K562 (cell line): ENCODE measurements at regions not wholly inside any gene's neighbourhood (a gene's known extent, or its start where the extent isn't known, plus 50 kb on each side); places are given as distances from the start of the nearest gene placed in this dataset.

ENCODE experiments used
- ATAC-seq: fragments of 200-7000 bp; cut with Tn5 transposase; 3 replicates; pipeline ENCODE4 v1.9.1; 2020; ENCODE audit warnings: moderate library complexity
- BruUV-seq: library from RNA; stranded (reverse); fragments of 400-500 nt; replicated peaks from 2 replicates; lab custom pipeline; 2021; lab: Mats Ljungman, UMichigan
- CTCF ChIA-PET: fragments of 300-600 bp; formaldehyde crosslinking; extraction: SDS; loops from one replicate; lab custom pipeline; 2021; ENCODE audit warnings: low intra/inter-chr PET ratio; lab: Yijun Ruan, JAX
- POLR2A ChIA-PET: fragments of 300-600, 350-650 bp; sonication (Branson Sonifier 250); formaldehyde crosslinking; extraction: SDS; loops from one replicate; lab custom pipeline; 2021; ENCODE audit warnings: antibody characterized with exemption, inconsistent platforms; lab: Yijun Ruan, JAX
- DNase-seq, 4 experiments: peaks; one replicate each; pipeline versions ENCODE4 v3.0.0 to v3.0.0-alpha.2; 2011 to 2018; ENCODE audit warnings: low spot score in 3 of 4, mixed read lengths in 3 of 4; ENCODE audit errors: extremely low read depth in 1 of 4
- FAIRE-seq: peaks from 2 replicates; lab custom pipeline; 2011; peaks lifted over from hg19 to GRCh38; lab: Jason Lieb, UNC
- H2AFZ ChIP-seq: 2 replicates; pipeline ENCODE4 v1.6.0; 2011; ENCODE audit warnings: low read depth, low read length, control low read depth, inconsistent platforms
- H3K27ac ChIP-seq: fragments of 200-600 bp; 3 replicates; pipeline ENCODE4 v1.8.0; 2011; ENCODE audit warnings: low read depth, mild to moderate bottlenecking, control low read depth, inconsistent platforms, low read length, moderate library complexity, mixed read lengths; ENCODE audit errors: extremely low read depth
- H3K27me3 ChIP-seq, 2 experiments: fragments of 300-600 bp in 1 of 2; 2 replicates in 1 of 2; 3 replicates in 1 of 2; pipeline versions ENCODE4 v1.6.0 to v1.8.0; 2011; ENCODE audit warnings: inconsistent platforms in 2 of 2, low read length in 2 of 2, mild to moderate bottlenecking in 1 of 2, mixed read lengths in 1 of 2, moderate library complexity in 1 of 2; ENCODE audit not compliant: control insufficient read depth in 2 of 2, insufficient read depth in 2 of 2
- H3K36me3 ChIP-seq: fragments of 300-600 bp; 3 replicates; pipeline ENCODE4 v1.8.0; 2011; ENCODE audit warnings: mild to moderate bottlenecking, low read length, inconsistent platforms; ENCODE audit not compliant: control insufficient read depth, insufficient read depth
- H3K4me1 ChIP-seq, 2 experiments: fragments of 200-600 bp in 1 of 2; replicated peaks in 1 of 2; 2 replicates in 1 of 2; 3 replicates in 1 of 2; pipeline versions ENCODE4 v1.5.1 to v1.8.0; 2011; ENCODE audit warnings: inconsistent platforms in 2 of 2, low read length in 2 of 2, mild to moderate bottlenecking in 1 of 2, mixed read lengths in 1 of 2, moderate library complexity in 1 of 2; ENCODE audit not compliant: control insufficient read depth in 2 of 2, insufficient read depth in 2 of 2
- H3K4me2 ChIP-seq: 2 replicates; pipeline ENCODE4 v1.6.1; 2011; ENCODE audit warnings: low read length, control low read depth, inconsistent platforms, mixed read lengths; ENCODE audit not compliant: insufficient read depth
- H3K4me3 ChIP-seq: fragments of 200-600 bp; sonication (generic), shearing (Covaris generic); 2 replicates; pipeline ENCODE4 v1.5.1; 2016; ENCODE audit warnings: control low read depth, inconsistent platforms
- H3K79me2 ChIP-seq: fragments of 200-600 bp; 3 replicates; pipeline ENCODE4 v1.8.0; 2011; ENCODE audit warnings: low read length, inconsistent platforms; ENCODE audit not compliant: control insufficient read depth, insufficient read depth
- H3K9ac ChIP-seq, 2 experiments: 2 replicates each; pipeline versions ENCODE4 v1.6.0 to v1.6.1; 2011; ENCODE audit warnings: low read depth in 2 of 2, low read length in 2 of 2, control low read depth in 1 of 2, inconsistent platforms in 1 of 2, mild to moderate bottlenecking in 1 of 2, mixed read lengths in 1 of 2; ENCODE audit not compliant: insufficient read depth in 1 of 2
- H3K9me1 ChIP-seq: one replicate; pipeline ENCODE4 v1.6.0; 2011; ENCODE audit warnings: inconsistent platforms, mild to moderate bottlenecking, low read length, moderate library complexity; ENCODE audit not compliant: control insufficient read depth, insufficient read depth
- H3K9me3 ChIP-seq: replicated peaks from 2 replicates; pipeline ENCODE4 v1.5.1; 2011; ENCODE audit warnings: low read depth, low read length, inconsistent platforms; ENCODE audit not compliant: control insufficient read depth, insufficient read depth
- H4K20me1 ChIP-seq: replicated peaks from 2 replicates; pipeline ENCODE4 v1.6.1; 2011; ENCODE audit warnings: low read length, inconsistent platforms, mixed read lengths; ENCODE audit not compliant: control insufficient read depth, insufficient read depth
- CC2D1A ChIP-seq: fragments of 450-650 bp; IDR thresholded peaks from 2 replicates; pipeline ENCODE4 v1.6.1; 2017; ENCODE audit warnings: mild to moderate bottlenecking
- DEAF1 ChIP-seq: fragments of 450-650 bp; formaldehyde crosslinking; IDR thresholded peaks from 2 replicates; pipeline ENCODE4 v1.4.0; 2020; ENCODE audit warnings: mild to moderate bottlenecking, moderate library complexity
- ELK1 ChIP-seq: sonication (generic); formaldehyde crosslinking; IDR thresholded peaks from 2 replicates; pipeline ENCODE4 v1.8.1; 2022; ENCODE audit warnings: missing genetic modification reagents
- PCBP2 ChIP-seq: fragments of 200-400 bp; formaldehyde crosslinking; IDR thresholded peaks from 2 replicates; pipeline ENCODE4 v1.6.1; 2018; ENCODE audit warnings: low read length, low read depth, mild to moderate bottlenecking, moderate library complexity; ENCODE audit not compliant: poor library complexity, severe bottlenecking
- PRPF4 ChIP-seq: fragments of 200-400 bp; formaldehyde crosslinking; IDR thresholded peaks from one replicate; pipeline ENCODE4 v1.6.1; 2017; ENCODE audit warnings: low read length, low read depth, mild to moderate bottlenecking; ENCODE audit not compliant: insufficient read depth, poor library complexity, severe bottlenecking
- PYGO2 ChIP-seq: fragments of 450-650 bp; IDR thresholded peaks from 2 replicates; pipeline ENCODE4 v1.6.1; 2016; ENCODE audit warnings: mild to moderate bottlenecking, missing genetic modification characterization, moderate library complexity, missing compliant biosample characterization
- SLC30A9 ChIP-seq: fragments of 250-450 bp; sonication (Bioruptor Pico); IDR thresholded peaks from 2 replicates; pipeline ENCODE4 v1.8.0; 2022; ENCODE audit warnings: mild to moderate bottlenecking, moderate library complexity
- TGIF2 ChIP-seq: sonication (generic); formaldehyde crosslinking; IDR thresholded peaks from 2 replicates; pipeline ENCODE4 v1.8.1; 2022; ENCODE audit warnings: mild to moderate bottlenecking, missing genetic modification reagents, moderate library complexity
- ZNF212 ChIP-seq: fragments of 450-650 bp; formaldehyde crosslinking; IDR thresholded peaks from 2 replicates; pipeline ENCODE4 v1.4.0; 2020; ENCODE audit warnings: mild to moderate bottlenecking
- WGBS: fragments of 100-300 bp; shearing (Covaris generic); methylation state at CpG from one replicate; pipeline ENCODE4 v1.1.6; 2016; ENCODE audit warnings: low coverage, mixed read lengths; ENCODE audit not compliant: insufficient coverage; ENCODE audit errors: missing lambda C conversion rate; 5-methylcytosine and 5-hydroxymethylcytosine counted together
- in situ Hi-C: fragments of 300-500 bp; cut with MboI; formaldehyde crosslinking; loops from 4 replicates; pipeline ENCODE4 v1.15.0; 2018; ENCODE audit warnings: inconsistent platforms, mixed read lengths
- intact Hi-C: fragments of 100-400 bp; cut with micrococcal nuclease; formaldehyde crosslinking; loops from 2 replicates; pipeline ENCODE4 v1.14.2; 2022

- Histone ChIP-seq H3K4me1 (no peaks in the 10 kb centered on the region), H3K9ac (no peak overlapping the region), H3K4me2 (no peak overlapping the region), H3K9me3 (no peaks in the 10 kb centered on the region), H3K4me3 (no peak overlapping the region), H3K79me2 (no peaks in the 10 kb centered on the region), H3K27ac (no peak overlapping the region), H2AFZ (no peak overlapping the region), H3K36me3 (no peaks in the 10 kb centered on the region), H4K20me1 (no peaks in the 10 kb centered on the region), H3K9me1 (no peaks in the 10 kb centered on the region), H3K27me3 (peaks cover 2 to 20% of the 10 kb centered on the region in 2 experiments; a peak in 2 of 5 replicates)
- ChIA-PET POLR2A (no interaction called here), CTCF (no interaction called here)
- ATAC-seq (no peak), FAIRE-seq (no peak), DNase-seq (no peak)
- in situ Hi-C loops = no loop called here
- BruUV-seq = no TSS peak
- WGBS = 2% methylated on average over 3 of the region's 4 CpGs
- intact Hi-C loops = no loop called here
- TF ChIP-seq PRPF4 = no peak
- TF ChIP-seq PCBP2 = no peak
- TF ChIP-seq PYGO2 (tag) = no peak
- no peak for TF ChIP-seq ZNF212 (CRISPR knock-in tag)
- TF ChIP-seq TGIF2 (CRISPR knock-in tag) = no peak
- no peak for TF ChIP-seq SLC30A9 (CRISPR knock-in tag)
- no peak for TF ChIP-seq CC2D1A
- TF ChIP-seq DEAF1 (CRISPR knock-in tag) = no peak
- TF ChIP-seq ELK1 (CRISPR knock-in tag) = no peak
Observed at GRCh38 chr9:517993-518392, 303.3 kb downstream of the DOCK8 start.
